IMR-90 (cell line): ENCODE measurements at regions not wholly inside any gene's neighbourhood (a gene's known extent, or its start where the extent isn't known, plus 50 kb on each side); places are given as distances from the start of the nearest gene placed in this dataset.

ENCODE experiments used
- ATAC-seq: fragments of 200-7000 bp; cut with Tn5 transposase; 2 replicates; pipeline ENCODE4 v1.9.1; 2020; ENCODE audit warnings: low read depth, mild to moderate bottlenecking, moderate library complexity
- BruUV-seq: library from RNA; stranded (reverse); fragments of 400-500 nt; replicated peaks from 2 replicates; lab custom pipeline; 2021; lab: Mats Ljungman, UMichigan
- CTCF ChIA-PET: fragments of 300-600 bp; formaldehyde crosslinking; extraction: SDS; loops from one replicate; lab custom pipeline; 2021; ENCODE audit warnings: antibody characterized with exemption; lab: Yijun Ruan, JAX
- POLR2A ChIA-PET: fragments of 300-600 bp; sonication (Branson Sonifier 250); formaldehyde crosslinking; loops from one replicate; lab custom pipeline; 2022; ENCODE audit warnings: antibody characterized with exemption; ENCODE audit not compliant: unreplicated experiment; lab: Charles Lee
- DNase-seq: peaks from one replicate; pipeline ENCODE4 v3.0.0; 2013
- H2AFZ ChIP-seq: replicated peaks from 2 replicates; pipeline ENCODE3; 2013; ENCODE audit warnings: low read length, mild to moderate bottlenecking; ENCODE audit not compliant: poor library complexity
- H2AK5ac ChIP-seq: 2 replicates; pipeline ENCODE4 v1.6.1; 2013; ENCODE audit warnings: low read depth, low read length, inconsistent platforms
- H2AK9ac ChIP-seq: replicated peaks from 2 replicates; pipeline ENCODE3; 2013; ENCODE audit warnings: mild to moderate bottlenecking, low read depth, low read length, moderate library complexity; ENCODE audit not compliant: poor library complexity
- H2BK120ac ChIP-seq: 2 replicates; pipeline ENCODE4 v1.6.1; 2013; ENCODE audit warnings: low read depth, low read length, inconsistent platforms
- H2BK15ac ChIP-seq: 3 replicates; pipeline ENCODE4 v1.6.1; 2013; ENCODE audit warnings: low read depth, low read length, inconsistent platforms
- H2BK20ac ChIP-seq: 2 replicates; pipeline ENCODE4 v1.6.1; 2013; ENCODE audit warnings: low read depth, mild to moderate bottlenecking, inconsistent platforms, low read length, moderate library complexity
- H2BK5ac ChIP-seq: 2 replicates; pipeline ENCODE4 v1.6.1; 2013; ENCODE audit warnings: mild to moderate bottlenecking, low read depth, low read length, inconsistent platforms; ENCODE audit not compliant: poor library complexity, severe bottlenecking
- H3K14ac ChIP-seq: replicated peaks from 2 replicates; pipeline ENCODE4 v1.6.1; 2013; ENCODE audit warnings: low read depth, low read length, inconsistent platforms
- H3K18ac ChIP-seq: 2 replicates; pipeline ENCODE4 v1.6.1; 2013; ENCODE audit warnings: low read depth, low read length, control low read depth
- H3K23ac ChIP-seq: 2 replicates; pipeline ENCODE4 v1.6.1; 2013; ENCODE audit warnings: low read depth, low read length, inconsistent platforms
- H3K27ac ChIP-seq: 2 replicates; pipeline ENCODE4 v1.5.1; 2013; ENCODE audit warnings: mild to moderate bottlenecking, control low read depth, low read length; ENCODE audit not compliant: insufficient read depth
- H3K27me3 ChIP-seq: 2 replicates; pipeline ENCODE4 v1.6.1; 2013; ENCODE audit warnings: low read length; ENCODE audit not compliant: control insufficient read depth, insufficient read depth
- H3K36me3 ChIP-seq: 2 replicates; pipeline ENCODE4 v1.6.1; 2013; ENCODE audit warnings: low read length, mixed read lengths; ENCODE audit not compliant: control insufficient read depth, insufficient read depth
- H3K4ac ChIP-seq: 2 replicates; pipeline ENCODE4 v1.6.1; 2013; ENCODE audit warnings: low read depth, low read length, inconsistent platforms
- H3K4me1 ChIP-seq: 2 replicates; pipeline ENCODE4 v1.6.1; 2013; ENCODE audit warnings: low read length, mixed read lengths; ENCODE audit not compliant: control insufficient read depth, insufficient read depth
- H3K4me2 ChIP-seq: 2 replicates; pipeline ENCODE4 v1.6.1; 2013; ENCODE audit warnings: low read depth, mild to moderate bottlenecking, control low read depth, low read length, moderate library complexity
- H3K4me3 ChIP-seq: 2 replicates; pipeline ENCODE4 v1.5.1; 2013; ENCODE audit warnings: low read depth, mild to moderate bottlenecking, control low read depth, low read length, moderate library complexity; ENCODE audit not compliant: insufficient read depth
- H3K56ac ChIP-seq: 2 replicates; pipeline ENCODE4 v1.6.1; 2013; ENCODE audit warnings: low read length, inconsistent platforms; ENCODE audit not compliant: insufficient read depth; ENCODE audit errors: extremely low read depth
- H3K79me1 ChIP-seq, 2 experiments: 2 replicates each; pipeline ENCODE4 v1.6.1; 2013; ENCODE audit warnings: low read length in 2 of 2, inconsistent platforms in 1 of 2, low read depth in 1 of 2
- H3K9ac ChIP-seq: 2 replicates; pipeline ENCODE4 v1.6.1; 2013; ENCODE audit warnings: low read depth, low read length, control low read depth
- H3K9me1 ChIP-seq: 2 replicates; pipeline ENCODE4 v1.6.1; 2013; ENCODE audit warnings: low read length, inconsistent platforms; ENCODE audit not compliant: insufficient read depth
- H3K9me3 ChIP-seq: 2 replicates; pipeline ENCODE4 v1.6.1; 2013; ENCODE audit warnings: low read length; ENCODE audit not compliant: control insufficient read depth, insufficient read depth
- H4K20me1 ChIP-seq: 2 replicates; pipeline ENCODE4 v1.6.1; 2013; ENCODE audit warnings: low read length, inconsistent platforms; ENCODE audit not compliant: insufficient read depth
- H4K5ac ChIP-seq: 2 replicates; pipeline ENCODE4 v1.6.1; 2013; ENCODE audit warnings: mild to moderate bottlenecking, low read depth, low read length, control low read depth
- H4K8ac ChIP-seq, 2 experiments: 2 replicates each; pipeline ENCODE4 v1.6.1; 2013; ENCODE audit warnings: low read depth in 2 of 2, low read length in 2 of 2, control low read depth in 1 of 2, inconsistent platforms in 1 of 2
- H4K91ac ChIP-seq: 2 replicates; pipeline ENCODE4 v1.6.1; 2013; ENCODE audit warnings: low read depth, low read length, inconsistent platforms; ENCODE audit not compliant: insufficient read depth
- BHLHE40 ChIP-seq: fragments of 150-350 bp; IDR thresholded peaks from 2 replicates; pipeline ENCODE4 v1.6.1; 2016; ENCODE audit warnings: mild to moderate bottlenecking, low read depth, low read length
- CEBPB ChIP-seq: IDR thresholded peaks from 2 replicates; pipeline ENCODE4 v1.6.1; 2012; ENCODE audit warnings: low read depth, low read length, improper control_type of control experiment
- CHD1 ChIP-seq: IDR thresholded peaks from 2 replicates; pipeline ENCODE4 v1.6.1; 2012; ENCODE audit warnings: low read depth, low read length, improper control_type of control experiment
- CTCF ChIP-seq: conservative IDR thresholded peaks from 2 replicates; pipeline ENCODE4 v1.5.1; 2012; ENCODE audit warnings: mild to moderate bottlenecking, low read depth, low read length, improper control_type of control experiment
- ELK1 ChIP-seq: fragments of 150-350 bp; IDR thresholded peaks from 2 replicates; pipeline ENCODE4 v1.6.1; 2016; ENCODE audit warnings: low read depth, mild to moderate bottlenecking, low read length, moderate library complexity, borderline replicate concordance
- FOS ChIP-seq: fragments of 150-350 bp; IDR thresholded peaks from 2 replicates; pipeline ENCODE4 v1.6.1; 2016; ENCODE audit warnings: low read depth, low read length
- MAFK ChIP-seq: IDR thresholded peaks from 2 replicates; pipeline ENCODE4 v1.6.1; 2012; ENCODE audit warnings: low read depth, low read length, improper control_type of control experiment
- MAZ ChIP-seq: IDR thresholded peaks from 2 replicates; pipeline ENCODE4 v1.6.1; 2012; ENCODE audit warnings: low read depth, mild to moderate bottlenecking, low read length, improper control_type of control experiment, moderate library complexity, borderline replicate concordance
- MXI1 ChIP-seq: IDR thresholded peaks from 2 replicates; pipeline ENCODE4 v1.6.1; 2012; ENCODE audit warnings: low read depth, mild to moderate bottlenecking, low read length, moderate library complexity, borderline replicate concordance
- NFE2L2 ChIP-seq: fragments of 150-350 bp; IDR thresholded peaks from 2 replicates; pipeline ENCODE4 v1.6.1; 2016; ENCODE audit warnings: low read depth, mild to moderate bottlenecking, low read length
- POLR2A ChIP-seq: IDR thresholded peaks from 2 replicates; pipeline ENCODE4 v1.6.1; 2012; ENCODE audit warnings: mild to moderate bottlenecking, low read depth, low read length
- RAD21 ChIP-seq: IDR thresholded peaks from 2 replicates; pipeline ENCODE4 v1.6.1; 2012; ENCODE audit warnings: low read length, improper control_type of control experiment
- RCOR1 ChIP-seq: IDR thresholded peaks from 2 replicates; pipeline ENCODE4 v1.6.1; 2012; ENCODE audit warnings: mild to moderate bottlenecking, low read length, improper control_type of control experiment; ENCODE audit not compliant: insufficient replicate concordance
- RFX5 ChIP-seq: IDR thresholded peaks from 2 replicates; pipeline ENCODE4 v1.8.0; 2012; ENCODE audit warnings: low read depth, mild to moderate bottlenecking, low read length, moderate library complexity
- SMC3 ChIP-seq: fragments of 150-350 bp; IDR thresholded peaks from 2 replicates; pipeline ENCODE4 v1.6.1; 2016; ENCODE audit warnings: low read depth, mild to moderate bottlenecking, antibody characterized with exemption, low read length, moderate library complexity
- USF2 ChIP-seq: fragments of 150-350 bp; IDR thresholded peaks from 2 replicates; pipeline ENCODE4 v1.6.1; 2017; ENCODE audit warnings: mild to moderate bottlenecking, antibody characterized with exemption, low read length, low read depth
- WGBS, 2 experiments: methylation state at CpG; one replicate each; pipeline versions ENCODE4 v1.1.5 to v1.1.7; 2013; ENCODE audit warnings: missing lambda C conversion rate in 2 of 2; ENCODE audit not compliant: insufficient read length in 1 of 2; ENCODE audit errors: extremely low coverage in 2 of 2; 5-methylcytosine and 5-hydroxymethylcytosine counted together
- dilution Hi-C: fragments of 300-500 bp; cut with HindIII; formaldehyde crosslinking; loops from one replicate; pipeline ENCODE4 v1.14.3; 2018; ENCODE audit warnings: low sequenced_read_pairs; ENCODE audit not compliant: unreplicated experiment
- in situ Hi-C: fragments of 300-500 bp; cut with MboI; formaldehyde crosslinking; loops from 3 replicates; pipeline ENCODE4 v1.14.3; 2019; ENCODE audit warnings: low sequenced_read_pairs, inconsistent platforms, mixed read lengths
- intact Hi-C: fragments of 100-400 bp; cut with micrococcal nuclease; formaldehyde crosslinking; loops from 2 replicates; pipeline ENCODE4 v1.10.0; 2022

GRCh38 chr2:150702791-150703190 lies 215.3 kb upstream of the RND3 start:
- TF ChIP-seq POLR2A (no peak), RFX5 (no peak), BHLHE40 (no peak), RCOR1 (no peak), CTCF (no peak), FOS (no peak), NFE2L2 (no peak), USF2 (no peak), CEBPB (no peak), SMC3 (no peak), MAFK (no peak), RAD21 (no peak), MXI1 (no peak), ELK1 (no peak), CHD1 (no peak), MAZ (no peak)
- Histone ChIP-seq H2BK120ac (no peak overlapping the region), H2BK15ac (no peak overlapping the region), H2AFZ (no peak overlapping the region), H3K79me1 (no peaks in the 10 kb centered on the region), H2AK9ac (no peak overlapping the region), H3K4me3 (no peak overlapping the region), H3K4me1 (peaks cover 2% of the 10 kb centered on the region; the same call in 1 of the 2 replicates), H4K20me1 (no peaks in the 10 kb centered on the region), H3K4ac (no peak overlapping the region), H3K56ac (no peak overlapping the region), H3K9ac (no peak overlapping the region), H3K27ac (no peak overlapping the region), H3K9me1 (no peaks in the 10 kb centered on the region), H3K14ac (no peak overlapping the region), H3K9me3 (no peaks in the 10 kb centered on the region), H4K8ac (no peak overlapping the region), H2AK5ac (no peak overlapping the region), H3K23ac (no peak overlapping the region), H3K4me2 (no peak overlapping the region), H3K27me3 (no peaks in the 10 kb centered on the region), H3K18ac (no peak overlapping the region), H2BK5ac (no peak overlapping the region), H4K5ac (no peak overlapping the region), H4K91ac (no peak overlapping the region), H2BK20ac (no peak overlapping the region), H3K36me3 (no peaks in the 10 kb centered on the region)
- ChIA-PET CTCF (no interaction called here), POLR2A (no interaction called here)
- no CpG with 5 or more reads among the region's 2 CpGs for WGBS, 2 experiments
- DNase-seq (no peak), ATAC-seq (no peak)
- in situ Hi-C loops (no loop called here), intact Hi-C loops (no loop called here), dilution Hi-C loops (no loop called here)
- no TSS peak for BruUV-seq
